C4-2B (cell line): ENCODE measurements at regions not wholly inside any gene's neighbourhood (a gene's known extent, or its start where the extent isn't known, plus 50 kb on each side); places are given as distances from the start of the nearest gene placed in this dataset.

ENCODE experiments used
- H3K27ac ChIP-seq: fragments of 450-650 bp; 2 replicates; pipeline ENCODE4 v1.5.1; 2017
- CTCF ChIP-seq: fragments of 450-650 bp; conservative IDR thresholded peaks from 2 replicates; pipeline ENCODE4 v1.5.1; 2017; ENCODE audit warnings: mild to moderate bottlenecking
- ZFX ChIP-seq: fragments of 450-650 bp; IDR thresholded peaks from 2 replicates; pipeline ENCODE4 v1.6.1; 2017

DNA sequence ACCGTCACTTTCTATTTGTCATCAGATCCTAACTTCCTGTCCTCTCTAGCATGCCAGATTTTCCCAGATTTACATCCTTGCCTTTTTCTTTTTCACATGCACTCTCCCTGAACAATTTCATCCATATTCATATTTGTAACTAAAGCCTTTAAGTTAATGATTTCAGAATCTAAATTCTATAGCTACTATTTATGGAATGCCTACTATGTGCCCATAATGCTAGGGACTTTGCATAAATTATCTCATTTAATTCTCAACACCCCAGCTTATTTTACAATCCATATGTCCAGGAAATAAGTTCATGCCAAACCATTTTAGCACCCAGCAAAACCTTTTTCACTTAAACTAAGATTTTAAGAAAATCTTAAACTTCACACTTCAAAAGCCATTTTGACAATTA, 531.9 kb downstream of the NUP35 start:
- TF ChIP-seq CTCF (no peak), ZFX (no peak)
- H3K27ac ChIP-seq = no peak overlapping the region

- TF ChIP-seq CTCF = no peak
- no peak for TF ChIP-seq ZFX
- H3K27ac ChIP-seq = no peak overlapping the region
Measured at GRCh38 chr2:183665425-183665824, 541.2 kb downstream of the NUP35 start.

GRCh38 chr2:183666031-183666430, 541.8 kb downstream of the NUP35 start:
- no peak overlapping the region for H3K27ac ChIP-seq
- TF ChIP-seq CTCF (no peak), ZFX (no peak)

GRCh38 chr2:183671233-183671632, 547.0 kb downstream of the NUP35 start:
- no peak overlapping the region for H3K27ac ChIP-seq
- no peak for TF ChIP-seq CTCF
- TF ChIP-seq ZFX = no peak

DNA sequence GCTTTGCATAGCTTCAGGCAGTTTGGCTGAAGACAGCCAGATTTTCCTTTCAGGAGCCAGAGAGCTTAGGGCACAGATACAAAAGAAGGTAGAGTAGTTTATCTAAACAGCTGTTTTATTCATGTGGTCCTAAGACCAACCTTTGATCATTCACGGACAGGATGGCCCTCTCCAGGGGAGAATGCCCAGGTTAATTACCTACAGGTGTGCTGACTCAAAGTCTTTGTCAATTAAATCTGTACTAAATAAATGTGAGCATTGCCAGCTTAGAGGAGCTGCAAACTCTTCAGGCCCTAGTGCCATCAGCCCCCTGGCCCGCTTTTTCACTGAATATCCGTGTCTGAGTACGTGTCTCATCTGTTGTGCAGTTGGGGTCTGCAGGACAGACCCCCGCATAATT, 554.7 kb downstream of the NUP35 start:
- TF ChIP-seq CTCF (no peak), ZFX (no peak)
- no peak overlapping the region for H3K27ac ChIP-seq

DNA sequence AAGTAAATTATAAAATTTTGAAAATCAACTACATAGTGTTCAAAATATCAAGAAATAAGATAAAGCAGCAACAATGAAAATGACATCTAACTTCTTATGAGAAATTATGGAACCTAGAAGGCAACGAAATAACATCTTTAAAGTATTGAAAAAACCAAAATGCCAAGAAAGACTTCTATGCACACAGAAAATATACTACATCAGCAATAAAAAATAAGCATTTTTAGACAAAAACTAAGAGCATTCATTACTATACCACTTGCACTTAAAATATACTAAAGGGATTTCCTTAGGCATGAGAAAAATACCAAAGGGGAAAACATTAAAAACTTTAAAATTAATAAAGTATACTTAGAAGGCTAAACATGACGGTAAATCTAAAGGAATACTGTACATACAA, 556.3 kb downstream of the NUP35 start:
- TF ChIP-seq ZFX = no peak
- no peak for TF ChIP-seq CTCF
- H3K27ac ChIP-seq = no peak overlapping the region

GRCh38 chr2:183684686-183685085, 560.4 kb downstream of the NUP35 start:
- TF ChIP-seq CTCF (no peak), ZFX (no peak)
- no peak overlapping the region for H3K27ac ChIP-seq

GRCh38 chr2:183696028-183696427, 571.8 kb downstream of the NUP35 start:
- H3K27ac ChIP-seq = no peak overlapping the region
- TF ChIP-seq ZFX (no peak), CTCF (no peak)
